ENCODE measurements at regions not wholly inside any gene's neighbourhood (a gene's known extent, or its start where the extent isn't known, plus 50 kb on each side); places are given as distances from the start of the nearest gene placed in this dataset.

DNA sequence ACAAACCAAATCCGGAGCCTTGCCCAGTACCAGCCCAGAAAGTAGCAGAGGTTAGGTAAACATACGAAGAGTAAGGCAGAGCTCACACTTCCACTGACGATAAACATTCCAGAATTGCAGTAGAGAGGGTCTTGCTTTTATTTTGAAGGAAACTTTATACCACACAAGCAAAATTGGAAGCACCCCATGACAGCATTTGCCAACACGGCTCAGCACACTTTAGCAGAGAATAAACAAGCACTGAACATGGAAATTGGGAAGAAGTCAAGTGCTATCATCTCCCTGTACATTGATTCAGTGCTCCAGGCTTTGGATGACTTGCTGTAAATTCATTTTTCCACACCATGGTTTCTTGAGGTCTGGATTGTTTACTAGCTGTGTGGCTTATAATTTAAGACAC is 160.7 kb upstream of the FAM47C start:
- TF ChIP-seq, protein P1, sequence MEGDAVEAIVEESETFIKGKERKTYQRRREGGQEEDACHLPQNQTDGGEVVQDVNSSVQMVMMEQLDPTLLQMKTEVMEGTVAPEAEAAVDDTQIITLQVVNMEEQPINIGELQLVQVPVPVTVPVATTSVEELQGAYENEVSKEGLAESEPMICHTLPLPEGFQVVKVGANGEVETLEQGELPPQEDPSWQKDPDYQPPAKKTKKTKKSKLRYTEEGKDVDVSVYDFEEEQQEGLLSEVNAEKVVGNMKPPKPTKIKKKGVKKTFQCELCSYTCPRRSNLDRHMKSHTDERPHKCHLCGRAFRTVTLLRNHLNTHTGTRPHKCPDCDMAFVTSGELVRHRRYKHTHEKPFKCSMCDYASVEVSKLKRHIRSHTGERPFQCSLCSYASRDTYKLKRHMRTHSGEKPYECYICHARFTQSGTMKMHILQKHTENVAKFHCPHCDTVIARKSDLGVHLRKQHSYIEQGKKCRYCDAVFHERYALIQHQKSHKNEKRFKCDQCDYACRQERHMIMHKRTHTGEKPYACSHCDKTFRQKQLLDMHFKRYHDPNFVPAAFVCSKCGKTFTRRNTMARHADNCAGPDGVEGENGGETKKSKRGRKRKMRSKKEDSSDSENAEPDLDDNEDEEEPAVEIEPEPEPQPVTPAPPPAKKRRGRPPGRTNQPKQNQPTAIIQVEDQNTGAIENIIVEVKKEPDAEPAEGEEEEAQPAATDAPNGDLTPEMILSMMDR (IDR thresholded peaks at IDR 0.05; ENCODE audit: poor library complexity) = no peak
- no peak for TF ChIP-seq EZH2 (IDR thresholded peaks at IDR 0.05; ENCODE audit: borderline replicate concordance)
- TF ChIP-seq EZH2phosphoT487 (IDR thresholded peaks at IDR 0.05; ENCODE audit: low read depth, severe bottlenecking, unreplicated experiment) = no peak
